Pons (tissue), 1 donor: ENCODE measurements at regions not wholly inside any gene's neighbourhood (a gene's known extent, or its start where the extent isn't known, plus 50 kb on each side); places are given as distances from the start of the nearest gene placed in this dataset.

Experiments used
- DNase-seq: peaks from one replicate; pipeline ENCODE4 v3.0.0-alpha.2; 2016; ENCODE audit warnings: low spot score

- DNase-seq, result no peak
These were observed 421.0 kb downstream of the DYNC2H1 start for GRCh38 chr11:103530257-103530656.

- no peak for DNase-seq
These were observed 423.0 kb downstream of the DYNC2H1 start for GRCh38 chr11:103532133-103532788.

DNA sequence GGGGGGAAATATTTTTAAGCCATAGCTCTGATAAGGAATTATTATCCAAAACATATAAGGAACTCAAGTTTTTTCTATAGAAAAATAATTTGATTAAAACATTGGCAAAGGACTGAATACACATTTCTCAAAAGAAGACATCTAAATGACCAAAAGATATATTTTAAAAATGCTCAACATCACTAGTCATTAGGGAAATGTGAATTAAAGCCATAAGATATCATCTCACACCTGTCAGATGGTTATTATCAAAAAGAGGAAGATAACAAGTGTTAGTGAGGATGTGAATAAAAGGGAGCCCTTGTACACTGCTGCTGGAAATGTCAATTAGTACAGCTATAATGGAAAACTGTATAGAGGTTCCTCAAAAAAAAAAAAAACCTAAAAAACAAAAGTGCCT is 425.0 kb downstream of the DYNC2H1 start:
- no peak for DNase-seq

GRCh38 chr11:103534959-103535358 is 425.7 kb downstream of the DYNC2H1 start:
- no peak for DNase-seq

DNA sequence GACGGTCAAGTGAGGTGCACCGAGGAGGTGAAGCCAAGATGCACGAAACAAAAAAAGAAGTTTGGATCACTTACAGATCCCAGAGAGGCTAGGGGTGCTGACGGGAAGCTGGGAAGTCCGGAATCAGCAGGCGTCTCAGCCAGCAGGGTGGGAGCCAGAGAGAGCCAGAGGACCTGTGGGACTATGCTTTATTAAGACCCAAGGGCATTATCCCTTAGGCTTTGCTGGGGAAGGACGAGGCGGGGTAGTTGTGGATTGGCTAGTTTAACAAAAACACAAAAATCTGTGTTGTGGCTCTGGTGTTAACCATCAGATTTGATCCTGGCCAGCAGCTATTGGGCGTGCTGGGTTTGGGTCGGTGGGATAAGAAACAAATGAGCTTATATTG is 427.1 kb downstream of the DYNC2H1 start:
- DNase-seq, result no peak

GRCh38 chr11:103537904-103538502 is 428.8 kb downstream of the DYNC2H1 start:
- DNase-seq, result peak; percentile 30

GRCh38 chr11:103539166-103539565 is 429.9 kb downstream of the DYNC2H1 start:
- DNase-seq, result no peak

DNA sequence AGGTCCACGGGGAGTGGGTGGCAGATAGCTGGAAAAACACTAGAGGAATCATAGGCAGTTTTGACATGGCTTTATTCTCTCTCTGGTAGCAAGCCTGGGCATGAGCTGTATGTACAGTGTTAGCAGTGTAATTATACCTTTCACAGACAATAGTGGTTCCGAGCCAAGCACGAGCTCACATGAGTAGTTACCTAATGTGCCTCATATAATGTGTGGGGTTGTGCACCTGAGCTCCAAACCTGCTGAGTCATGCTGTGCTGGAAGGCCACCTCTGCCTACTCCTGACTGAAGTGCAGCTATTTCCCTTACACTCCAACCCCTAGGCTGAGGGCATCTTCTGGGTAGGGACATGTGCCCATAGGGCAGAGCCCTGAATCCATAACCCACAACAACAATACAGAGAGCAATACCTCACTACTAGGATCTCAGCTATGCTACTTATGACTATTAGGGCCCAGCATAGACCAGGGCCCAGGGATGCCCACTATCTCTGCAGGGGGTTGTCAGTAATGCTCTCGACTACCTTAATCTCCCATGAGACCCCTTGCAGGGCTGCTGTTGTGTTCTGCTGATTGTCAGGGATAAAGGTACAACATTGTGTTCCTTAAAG is 432.1 kb downstream of the DYNC2H1 start:
- no peak for DNase-seq

GRCh38 chr11:103542851-103543250 is 433.6 kb downstream of the DYNC2H1 start:
- DNase-seq, result no peak

- no peak for DNase-seq
These were observed 434.2 kb downstream of the DYNC2H1 start for GRCh38 chr11:103543456-103543855.

- no peak for DNase-seq
These were observed 435.6 kb downstream of the DYNC2H1 start for GRCh38 chr11:103544874-103545273.

DNA sequence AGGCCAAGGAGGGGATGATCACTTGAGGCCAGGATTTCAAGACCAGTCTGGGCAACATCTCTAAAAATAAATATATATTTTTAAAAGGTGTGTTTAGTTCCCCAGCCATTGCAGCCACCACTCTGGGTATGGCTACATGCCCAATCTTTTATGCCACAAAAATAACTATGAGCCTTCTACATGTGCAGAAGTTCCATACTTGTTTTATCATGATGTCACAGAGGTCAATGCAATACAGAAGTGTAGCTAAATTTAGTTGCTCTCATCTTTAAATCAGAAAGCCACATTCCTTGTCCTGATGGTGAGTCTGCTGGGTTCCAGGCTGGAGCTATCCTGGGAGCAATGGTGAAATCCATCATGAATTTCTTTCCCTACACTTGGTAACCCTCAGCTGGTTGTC is 436.3 kb downstream of the DYNC2H1 start:
- no peak for DNase-seq

GRCh38 chr11:103546236-103546635 is 437.0 kb downstream of the DYNC2H1 start:
- no peak for DNase-seq

- DNase-seq, result no peak
These were observed 437.8 kb downstream of the DYNC2H1 start for GRCh38 chr11:103547024-103547423.

GRCh38 chr11:103547691-103548090 is 438.5 kb downstream of the DYNC2H1 start:
- DNase-seq, result no peak

- no peak for DNase-seq
These were observed 439.6 kb downstream of the DYNC2H1 start for GRCh38 chr11:103548838-103549237.

DNA sequence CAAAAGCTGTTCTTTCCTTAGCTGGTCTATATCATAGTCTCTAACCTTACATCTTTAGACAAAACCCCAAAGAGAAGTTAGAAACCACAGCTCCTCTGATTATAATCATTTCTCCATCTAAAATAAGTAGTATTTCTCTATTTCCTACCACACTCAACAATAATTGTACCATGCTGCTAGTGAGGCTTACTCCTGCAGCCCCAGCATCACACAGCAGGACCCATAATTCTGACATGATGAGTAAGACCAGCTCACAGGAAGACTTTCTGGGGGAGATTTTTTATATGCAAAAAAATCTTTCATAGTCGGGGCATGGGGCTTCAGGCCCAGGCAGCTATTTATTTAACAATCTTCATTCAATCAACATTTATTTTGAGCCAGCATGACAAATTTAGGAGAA is 441.6 kb downstream of the DYNC2H1 start:
- no peak for DNase-seq

DNA sequence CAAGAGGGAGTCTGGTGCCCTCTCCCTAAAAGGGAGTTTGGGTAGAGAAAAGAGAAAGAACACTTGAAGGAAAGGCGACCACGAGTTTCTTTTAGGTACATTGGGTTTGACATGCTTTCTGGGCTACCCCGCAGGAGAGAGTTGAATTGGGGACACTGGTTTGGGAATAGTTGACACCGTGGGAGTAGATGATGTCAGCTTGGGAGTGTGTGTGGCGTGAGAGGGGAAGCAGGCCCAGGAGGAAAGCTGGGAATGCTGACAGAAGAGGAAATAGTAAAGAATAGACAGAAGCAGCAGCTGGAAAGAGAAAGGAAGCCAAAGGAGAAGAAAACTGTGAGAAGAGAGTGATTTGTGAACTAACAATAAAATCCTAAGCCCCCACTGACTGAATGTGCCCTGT is 442.9 kb downstream of the DYNC2H1 start:
- no peak for DNase-seq

DNA sequence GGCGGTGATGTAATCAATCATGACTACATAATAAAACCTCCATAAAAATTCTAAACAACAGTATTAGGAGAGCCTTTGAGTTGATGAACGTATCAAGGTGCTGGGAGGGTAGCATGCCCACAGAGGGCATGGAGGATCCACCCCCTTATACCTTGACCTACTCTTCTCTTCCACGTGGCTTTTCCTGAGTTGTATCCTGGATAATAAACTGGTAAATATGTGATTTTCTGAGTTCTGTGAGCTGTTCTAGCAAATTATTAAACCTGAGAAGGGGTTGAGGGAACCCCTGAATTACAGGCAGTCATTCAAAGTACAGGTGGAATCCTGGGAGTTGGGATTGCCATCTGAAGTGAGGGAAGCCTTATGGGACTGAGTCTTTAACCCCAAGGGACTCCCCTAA is 446.9 kb downstream of the DYNC2H1 start:
- no peak for DNase-seq

- no peak for DNase-seq
These were observed 456.9 kb downstream of the DYNC2H1 start for GRCh38 chr11:103566116-103566515.

- DNase-seq, result no peak
These were observed 454.7 kb upstream of the DDI1 start for GRCh38 chr11:103581760-103582159.

- no peak for DNase-seq
These were observed 454.0 kb upstream of the DDI1 start for GRCh38 chr11:103582351-103582909.

GRCh38 chr11:103584021-103584420 is 452.4 kb upstream of the DDI1 start:
- DNase-seq, result no peak
